Cardiac fibroblast (primary cell): ENCODE measurements at regions not wholly inside any gene's neighbourhood (a gene's known extent, or its start where the extent isn't known, plus 50 kb on each side); places are given as distances from the start of the nearest gene placed in this dataset.
A peak's percentile ranks its signal among the peaks of the same experiment; 100 is the strongest.

Experiments
- DNase-seq, 2 donors: peaks; one replicate each; pipeline versions ENCODE4 v3.0.0 to v3.0.0-alpha.2; 2010; ENCODE audit warnings: low read depth in 2 of 2
- H3K4me3 ChIP-seq, 2 donors: replicated peaks in 1 of 2; 1 replicate in 1 of 2; 2 replicates in 1 of 2; pipeline ENCODE4 v1.5.1; 2011; ENCODE audit warnings: low read depth in 2 of 2, low read length in 2 of 2, mild to moderate bottlenecking in 2 of 2, moderate library complexity in 1 of 2
- CTCF ChIP-seq: IDR thresholded peaks from one replicate; pipeline ENCODE4 v1.5.1; 2011; ENCODE audit warnings: low read depth, mild to moderate bottlenecking, low read length, inconsistent platforms

- peak in 1 of 2 donors; percentile 1 for DNase-seq
- TF ChIP-seq CTCF: no peak
- no peak overlapping the region for H3K4me3 ChIP-seq
These were observed 115.7 kb upstream of the RET start for GRCh38 chr10:42960991-42961795.

GRCh38 chr10:42961796-42962109, 115.1 kb upstream of the RET start:
- TF ChIP-seq CTCF: no peak
- no peak for DNase-seq
- H3K4me3 ChIP-seq: no peak overlapping the region

GRCh38 chr10:42962110-42962901, 114.6 kb upstream of the RET start:
- no peak for DNase-seq
- no peak for TF ChIP-seq CTCF
- H3K4me3 ChIP-seq: no peak overlapping the region

GRCh38 chr10:42962902-42963231, 114.0 kb upstream of the RET start:
- no peak for TF ChIP-seq CTCF
- DNase-seq: no peak
- H3K4me3 ChIP-seq: no peak overlapping the region

GRCh38 chr10:42963312-42963711, 113.6 kb upstream of the RET start:
- TF ChIP-seq CTCF: no peak

GRCh38 chr10:42969147-42969546, 107.7 kb upstream of the RET start:
- no peak for TF ChIP-seq CTCF
- DNase-seq: no peak
- no peak overlapping the region for H3K4me3 ChIP-seq

More at GRCh38 chr10:42963312-42963711, 113.6 kb upstream of the RET start:
- H3K4me3 ChIP-seq: no peak overlapping the region
- DNase-seq: no peak
